NCI-H345 treated with DMSO at 0.1 percent for 48 hours (cell line): ENCODE measurements at regions not wholly inside any gene's neighbourhood (a gene's known extent, or its start where the extent isn't known, plus 50 kb on each side); places are given as distances from the start of the nearest gene placed in this dataset.

Experiments used
- DNase-seq: peaks from one replicate; lab custom pipeline; 2025; ENCODE audit not compliant: unreplicated experiment; lab: John Stamatoyannopoulos, UW

GRCh38 chr2:74063486-74063885 lies 78.8 kb downstream of the TET3 start:
- no peak for DNase-seq

DNA sequence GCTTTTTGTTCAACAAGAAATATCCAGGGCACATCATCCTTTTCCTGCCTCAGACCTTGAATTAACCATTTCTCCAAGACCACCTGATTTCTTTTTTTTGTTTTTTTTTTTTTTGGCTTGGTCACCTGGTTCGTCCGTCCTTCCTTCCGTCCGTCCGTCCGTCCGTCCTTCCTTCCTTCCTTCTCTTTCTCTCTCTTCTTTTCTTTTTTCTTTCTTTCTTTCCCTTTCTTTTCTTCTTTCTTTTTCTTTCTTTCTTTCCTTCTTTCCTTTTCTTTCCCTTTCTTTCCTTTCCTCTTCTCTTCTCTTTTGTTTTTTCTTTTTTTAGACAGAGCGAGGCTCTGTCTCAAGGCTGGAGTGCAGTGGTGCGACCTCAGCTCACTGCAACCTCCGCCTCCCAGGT lies 80.7 kb downstream of the TET3 start:
- DNase-seq = no peak

GRCh38 chr2:74066491-74067203 lies 81.1 kb downstream of the BOLA3 start:
- DNase-seq = no peak

DNA sequence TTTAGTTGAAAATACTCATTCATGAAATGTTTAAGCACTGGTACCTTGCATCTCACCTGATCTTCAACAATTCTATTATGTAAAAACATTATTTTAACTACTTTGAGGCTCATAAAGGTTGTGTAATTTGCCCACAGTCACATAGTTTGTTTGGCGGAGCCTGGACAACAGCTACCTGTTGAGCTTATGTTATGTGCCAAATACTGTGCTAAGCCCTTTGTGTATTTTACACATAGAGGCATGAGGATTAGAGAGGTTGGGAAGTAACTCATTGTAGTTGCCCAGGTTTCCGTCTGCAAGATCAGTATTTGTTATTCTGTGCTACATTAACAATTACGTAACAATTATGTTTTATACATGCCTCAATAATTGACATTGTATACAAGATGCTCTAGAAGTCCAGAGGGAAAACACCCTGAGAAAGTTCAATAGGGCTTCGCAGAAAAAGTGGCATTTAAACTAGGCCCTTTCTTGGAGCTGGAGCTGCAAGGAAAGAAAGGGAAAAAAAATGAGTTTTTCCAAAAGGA lies 80.4 kb downstream of the BOLA3 start:
- no peak for DNase-seq

- no peak for DNase-seq
Measured at GRCh38 chr2:74070991-74071390, 76.7 kb downstream of the BOLA3 start.

DNA sequence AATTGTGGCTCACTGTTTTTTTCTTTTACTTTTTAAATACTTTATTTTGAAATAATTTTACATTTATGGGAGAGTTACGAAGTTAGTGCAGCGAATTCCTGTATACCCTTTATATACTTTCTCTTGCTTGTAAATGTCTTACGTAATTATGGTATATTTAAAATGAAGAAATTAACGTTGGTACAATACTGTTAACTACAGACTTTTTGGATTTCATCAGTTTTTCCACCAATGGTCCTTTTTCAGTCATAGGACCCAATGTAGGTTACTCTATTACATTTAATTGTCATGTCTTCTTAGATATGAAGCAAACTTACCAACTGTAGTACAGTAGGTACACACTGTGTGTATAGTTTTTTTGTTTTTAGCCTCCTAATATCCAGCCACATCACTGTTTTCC lies 76.3 kb downstream of the BOLA3 start:
- no peak for DNase-seq

GRCh38 chr2:74072565-74072964 lies 75.1 kb downstream of the BOLA3 start:
- DNase-seq = no peak

DNA sequence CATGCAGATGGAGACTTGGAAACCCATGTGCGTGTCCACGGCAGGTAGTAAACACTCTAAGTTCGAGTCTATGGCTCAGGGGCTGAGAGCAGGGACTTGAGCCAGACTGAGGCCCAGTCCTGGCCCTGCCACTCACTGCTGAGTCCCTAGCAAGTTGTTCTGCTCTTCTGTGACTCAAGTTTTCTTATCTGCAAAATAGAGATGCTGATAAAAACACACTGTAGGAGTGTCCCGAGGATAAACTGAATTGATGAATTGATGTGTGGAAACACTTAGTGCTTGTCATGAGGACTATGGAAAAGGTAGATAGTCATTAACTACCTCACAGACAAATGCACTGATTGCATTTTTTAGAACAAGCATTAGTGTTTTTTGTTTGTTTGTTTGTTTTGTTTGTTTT lies 73.2 kb downstream of the BOLA3 start:
- DNase-seq = no peak

DNA sequence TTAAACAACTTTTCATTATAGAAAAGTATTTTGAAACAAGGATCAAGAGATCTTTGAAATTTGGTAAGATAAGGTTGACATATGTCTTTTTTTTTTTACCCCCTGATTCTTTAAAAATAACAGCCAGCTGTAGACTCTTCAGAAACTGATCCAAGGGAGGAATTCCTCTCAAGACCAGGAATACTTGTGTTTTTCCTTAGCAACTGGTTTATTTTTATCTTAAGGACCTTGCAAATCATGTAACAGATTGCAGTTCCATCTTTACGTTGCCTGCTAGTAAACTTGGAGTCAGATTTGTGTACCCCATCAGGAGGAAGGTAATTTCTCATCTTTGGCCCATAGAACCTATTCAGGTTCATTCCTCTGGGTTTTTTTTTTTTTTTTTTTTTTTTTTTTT lies 71.6 kb downstream of the BOLA3 start:
- DNase-seq = no peak

DNA sequence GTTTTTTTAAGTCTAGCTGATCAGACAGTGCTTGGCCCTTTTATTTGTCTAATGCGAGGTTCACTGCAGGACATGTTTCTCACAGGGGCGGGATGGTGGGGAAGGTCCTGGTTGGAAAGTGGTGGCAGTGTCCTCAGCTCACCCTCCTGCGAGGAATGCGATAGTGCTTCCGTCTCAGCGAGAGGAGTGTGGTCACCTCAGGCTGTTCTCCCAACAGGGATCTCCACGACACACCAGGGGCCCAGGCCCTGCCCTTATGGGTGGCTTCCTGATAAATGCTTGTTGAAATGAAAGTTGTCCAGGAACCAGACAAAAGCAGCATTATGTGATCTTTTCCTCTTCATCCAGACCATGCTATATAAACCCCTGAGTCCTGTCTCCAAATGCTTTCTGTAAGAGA lies 70.1 kb downstream of the BOLA3 start:
- DNase-seq = no peak

DNA sequence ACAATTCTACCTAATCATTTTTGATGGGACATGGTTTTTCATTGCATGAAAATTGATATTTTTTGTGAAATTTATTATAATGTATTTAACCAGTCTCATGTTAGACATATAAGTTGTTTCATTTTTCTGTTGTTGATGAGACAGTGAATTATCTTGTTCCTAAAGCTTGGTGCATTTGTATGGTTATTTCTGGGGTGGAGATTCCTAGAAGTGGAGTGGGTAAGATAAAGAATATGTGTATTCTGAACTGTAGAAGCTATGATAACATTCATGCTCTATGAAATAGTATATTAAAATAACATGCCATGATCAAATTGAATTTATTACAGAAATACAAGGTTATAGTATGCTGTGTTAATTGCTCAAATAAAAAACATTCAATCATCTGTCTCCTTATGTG lies 69.2 kb downstream of the BOLA3 start:
- no peak for DNase-seq

GRCh38 chr2:74079522-74080341 lies 68.0 kb downstream of the BOLA3 start:
- DNase-seq = no peak

GRCh38 chr2:74080346-74080745 lies 67.4 kb downstream of the BOLA3 start:
- DNase-seq = no peak

DNA sequence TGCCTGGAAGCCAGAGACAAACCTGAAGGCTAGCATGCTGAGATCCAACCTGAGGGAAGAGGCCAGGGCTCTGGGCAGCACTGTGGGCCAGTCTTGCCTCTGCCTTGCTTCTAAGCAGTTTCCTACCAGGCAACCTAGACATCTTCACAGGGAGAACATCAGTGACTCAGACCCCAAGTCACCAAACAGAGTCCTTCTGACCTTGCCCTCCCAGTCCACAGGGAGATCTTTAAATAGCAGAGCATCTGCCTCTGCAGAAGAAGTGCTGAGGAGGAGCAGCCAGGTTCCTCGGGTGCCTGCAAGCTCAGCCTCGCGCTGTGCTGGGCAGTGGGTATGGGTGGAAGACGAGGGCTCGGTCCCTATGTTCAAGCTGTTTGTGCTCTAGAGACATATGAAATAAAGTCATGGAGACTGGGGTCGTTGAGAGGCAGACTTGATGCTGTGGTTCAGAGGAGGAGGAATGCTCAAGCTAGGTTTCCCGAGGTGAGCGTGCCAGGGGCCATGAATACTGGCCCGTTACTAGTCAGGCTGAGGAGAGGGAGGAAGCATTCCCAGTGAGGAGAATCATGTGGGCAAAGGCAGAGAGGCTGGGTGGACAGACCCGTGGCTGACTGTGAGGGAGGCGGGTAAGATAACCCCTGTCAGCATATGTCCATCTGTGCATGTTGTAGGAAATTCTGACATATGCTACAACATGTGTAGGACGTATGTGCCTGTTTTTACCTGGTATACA lies 66.5 kb downstream of the BOLA3 start:
- no peak for DNase-seq

GRCh38 chr2:74081763-74082110 lies 66.0 kb downstream of the BOLA3 start:
- DNase-seq = no peak

DNA sequence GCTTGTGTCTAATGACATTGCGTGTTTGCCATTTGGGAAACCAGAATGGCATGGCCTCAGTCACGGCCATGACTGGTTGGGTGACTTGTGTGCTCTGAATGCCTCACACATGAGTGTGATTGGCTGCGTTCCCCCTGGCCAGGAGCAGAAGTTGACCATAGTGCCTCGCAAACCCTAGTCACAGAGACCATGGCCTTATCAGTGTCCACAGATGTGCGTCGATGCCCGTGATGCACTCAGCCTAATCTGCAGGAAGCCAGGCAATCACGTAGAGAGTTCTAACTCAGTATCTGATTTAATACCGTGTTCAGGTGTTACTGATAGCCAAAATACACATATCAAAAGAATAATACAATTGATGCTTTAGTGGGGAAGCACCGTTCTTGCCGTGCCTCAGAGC lies 64.0 kb downstream of the BOLA3 start:
- DNase-seq = no peak
